Right ventricle myocardium inferior (tissue), 1 donor: ENCODE measurements at regions not wholly inside any gene's neighbourhood (a gene's known extent, or its start where the extent isn't known, plus 50 kb on each side); places are given as distances from the start of the nearest gene placed in this dataset.
"Not testable (repeated sequence)": the region's sequence is repeated elsewhere in the genome, so short reads cannot be mapped to it uniquely, and the experiment has no call there.

Source experiments
- ATAC-seq: fragments of 200-7000 bp; cut with Tn5 transposase; one replicate; pipeline ENCODE4 v1.9.1; 2020; ENCODE audit warnings: mild to moderate bottlenecking, moderate library complexity
- DNase-seq: peaks from one replicate; pipeline ENCODE4 v3.0.0; 2021; ENCODE audit errors: missing footprints
- intact Hi-C: fragments of 100-400 bp; cut with DNase I; formaldehyde crosslinking; loops from one replicate; pipeline ENCODE4 v1.11.0; 2022
- donor health status: DM: no; HTN: yes; CAD: no; lungs with severe emphysema.

GRCh38 chr12:59115995-59116394, 195.7 kb upstream of the LRIG3 start:
- ATAC-seq, result no peak
- intact Hi-C loops, result no loop called here
- DNase-seq, result no peak

- intact Hi-C loops, result no loop called here
- DNase-seq (no peak), ATAC-seq (no peak)
Observed at GRCh38 chr12:59115526-59115925, 195.2 kb upstream of the LRIG3 start.

- DNase-seq (peak; percentile 58), ATAC-seq (peak; percentile 70)
- intact Hi-C loops, result loop anchor here (2.0 kb wide), 1 partner anchor 37 kb away; no protein-coding TSS in a partner anchor
Observed at GRCh38 chr12:59113831-59114615, 193.7 kb upstream of the LRIG3 start.

- intact Hi-C loops, result loop anchor here (2.0 kb wide), 1 partner anchor 39 kb away; no protein-coding TSS in a partner anchor
- ATAC-seq (no peak), DNase-seq (no peak)
Observed at GRCh38 chr12:59111851-59112250, 191.5 kb upstream of the LRIG3 start.

- DNase-seq, intact Hi-C loops, ATAC-seq: not testable (repeated sequence)
Observed at GRCh38 chr12:59108516-59108915, 188.2 kb upstream of the LRIG3 start.

GRCh38 chr12:59100585-59100984, 180.3 kb upstream of the LRIG3 start:
- intact Hi-C loops, result no loop called here
- ATAC-seq (no peak), DNase-seq (no peak)

GRCh38 chr12:59097876-59098275, 177.6 kb upstream of the LRIG3 start:
- DNase-seq (no peak), ATAC-seq (no peak)
- intact Hi-C loops, result no loop called here

- ATAC-seq, result no peak
- intact Hi-C loops, result no loop called here
- DNase-seq, result no peak
Observed at GRCh38 chr12:59096246-59096645, 175.9 kb upstream of the LRIG3 start.

- intact Hi-C loops, result no loop called here
- DNase-seq, result no peak
- ATAC-seq, result no peak
Observed at GRCh38 chr12:59093073-59093772, 172.9 kb upstream of the LRIG3 start.

GRCh38 chr12:59088673-59089072, 168.4 kb upstream of the LRIG3 start:
- no peak for ATAC-seq
- intact Hi-C loops, result loop anchor here (5.0 to 10.0 kb wide), 3 partner anchors 254 to 741 kb away; no protein-coding TSS in a partner anchor
- DNase-seq, result no peak

- intact Hi-C loops, result loop anchor here (5.0 to 10.0 kb wide), 3 partner anchors 253 to 740 kb away; no protein-coding TSS in a partner anchor
- DNase-seq, result no peak
- no peak for ATAC-seq
Observed at GRCh38 chr12:59087691-59088090, 167.4 kb upstream of the LRIG3 start.

- intact Hi-C loops, result loop anchor here (5.0 to 10.0 kb wide), 3 partner anchors 252 to 740 kb away; no protein-coding TSS in a partner anchor
- DNase-seq (no peak), ATAC-seq (no peak)
Observed at GRCh38 chr12:59087077-59087673, 166.9 kb upstream of the LRIG3 start.

GRCh38 chr12:59086126-59086525, 165.8 kb upstream of the LRIG3 start:
- DNase-seq, result no peak
- intact Hi-C loops, result loop anchor here (5.0 to 10.0 kb wide), 3 partner anchors 251 to 739 kb away; no protein-coding TSS in a partner anchor
- no peak for ATAC-seq

- DNase-seq (no peak), ATAC-seq (no peak)
- intact Hi-C loops, result loop anchor here (5.0 to 10.0 kb wide), 3 partner anchors 251 to 738 kb away; no protein-coding TSS in a partner anchor
Observed at GRCh38 chr12:59085690-59086089, 165.4 kb upstream of the LRIG3 start.

GRCh38 chr12:59084511-59085375, 164.4 kb upstream of the LRIG3 start:
- no peak for DNase-seq
- peak; percentile 20 for ATAC-seq
- intact Hi-C loops, result loop anchor here (5.0 to 10.0 kb wide), 3 partner anchors 250 to 737 kb away; no protein-coding TSS in a partner anchor

- intact Hi-C loops, result loop anchor here (10.0 kb wide), 1 partner anchor 248 kb away; no protein-coding TSS in a partner anchor
- DNase-seq (no peak), ATAC-seq (no peak)
Observed at GRCh38 chr12:59082952-59083351, 162.6 kb upstream of the LRIG3 start.

GRCh38 chr12:59080101-59080500, 159.8 kb upstream of the LRIG3 start:
- ATAC-seq, result no peak
- intact Hi-C loops, result loop anchor here (10.0 kb wide), 1 partner anchor 245 kb away; no protein-coding TSS in a partner anchor
- DNase-seq, result no peak

GRCh38 chr12:59079472-59079871, 159.2 kb upstream of the LRIG3 start:
- no peak for DNase-seq
- ATAC-seq, result no peak
- intact Hi-C loops, result no loop called here
